HepG2 (cell line): ENCODE measurements at regions not wholly inside any gene's neighbourhood (a gene's known extent, or its start where the extent isn't known, plus 50 kb on each side); places are given as distances from the start of the nearest gene placed in this dataset.

Source experiments
- ATAC-seq: fragments of 200-7000 bp; cut with Tn5 transposase; 3 replicates; pipeline ENCODE4 v1.9.1; 2020; ENCODE audit warnings: mild to moderate bottlenecking, moderate library complexity
- BruUV-seq: library from RNA; stranded (reverse); fragments of 400-500 nt; replicated peaks from 2 replicates; lab custom pipeline; 2021; lab: Mats Ljungman, UMichigan
- CTCF ChIA-PET: fragments of 300-600 bp; formaldehyde crosslinking; extraction: SDS; loops from one replicate; lab custom pipeline; 2021; ENCODE audit warnings: low total read pairs, inconsistent platforms, low intra/inter-chr PET ratio; lab: Yijun Ruan, JAX
- POLR2A ChIA-PET: fragments of 350-600 bp; sonication (Branson Sonifier 250); formaldehyde crosslinking; loops from one replicate; lab custom pipeline; 2020; ENCODE audit warnings: antibody characterized with exemption, inconsistent platforms; lab: Yijun Ruan, JAX
- DNase-seq: peaks from one replicate; pipeline ENCODE4 v3.0.0-alpha.2; 2015; ENCODE audit warnings: low spot score
- FAIRE-seq: peaks from 3 replicates; lab custom pipeline; 2011; peaks lifted over from hg19 to GRCh38; lab: Jason Lieb, UNC
- H2AFZ ChIP-seq: one replicate; pipeline ENCODE4 v1.6.1; 2011; ENCODE audit warnings: low read length, inconsistent platforms
- H3K27ac ChIP-seq: fragments of 300-600 bp; 3 replicates; pipeline ENCODE4 v1.8.0; 2011; ENCODE audit warnings: mixed run types, mild to moderate bottlenecking, mixed read lengths, low read length, inconsistent platforms; ENCODE audit not compliant: insufficient read depth; ENCODE audit errors: extremely low read length
- H3K27me3 ChIP-seq, 2 experiments: fragments of 200-600 bp in 1 of 2; 2 replicates in 1 of 2; 3 replicates in 1 of 2; pipeline versions ENCODE4 v1.6.0 to v1.8.0; 2011; ENCODE audit warnings: low read length in 2 of 2, mild to moderate bottlenecking in 2 of 2, moderate library complexity in 2 of 2, inconsistent platforms in 1 of 2; ENCODE audit not compliant: insufficient read depth in 2 of 2, control insufficient read depth in 1 of 2
- H3K36me3 ChIP-seq, 2 experiments: fragments of 200-600 bp in 1 of 2; replicated peaks in 1 of 2; 2 replicates in 1 of 2; 3 replicates in 1 of 2; pipeline versions ENCODE4 v1.5.1 to v1.8.0; 2011; ENCODE audit warnings: low read length in 2 of 2, inconsistent platforms in 1 of 2; ENCODE audit not compliant: insufficient read depth in 2 of 2, control insufficient read depth in 1 of 2
- H3K4me1 ChIP-seq: 2 replicates; pipeline ENCODE4 v1.5.1; 2012; ENCODE audit warnings: low read length, inconsistent platforms; ENCODE audit not compliant: insufficient read depth
- H3K4me2 ChIP-seq: 2 replicates; pipeline ENCODE4 v1.6.0; 2011; ENCODE audit warnings: low read depth, low read length, inconsistent platforms
- H3K4me3 ChIP-seq, 3 experiments: fragments of 200-600 bp in 1 of 3; sonication (generic), shearing (Covaris generic) in 1 of 3; replicated peaks in 1 of 3; 2 replicates each; pipeline ENCODE4 v1.5.1; 2011 to 2016; ENCODE audit warnings: low read length in 3 of 3, inconsistent platforms in 2 of 3, low read depth in 2 of 3, mild to moderate bottlenecking in 2 of 3, control low read depth in 1 of 3, mixed read lengths in 1 of 3; ENCODE audit not compliant: insufficient read depth in 1 of 3
- H3K79me2 ChIP-seq: one replicate; pipeline ENCODE4 v1.6.1; 2011; ENCODE audit warnings: low read length, inconsistent platforms; ENCODE audit not compliant: insufficient read depth
- H3K9ac ChIP-seq: 2 replicates; pipeline ENCODE4 v1.6.0; 2011; ENCODE audit warnings: mild to moderate bottlenecking, low read depth, low read length, inconsistent platforms; ENCODE audit not compliant: insufficient read depth
- H3K9me3 ChIP-seq: 2 replicates; pipeline ENCODE4 v1.5.1; 2012; ENCODE audit warnings: mild to moderate bottlenecking, low read length
- H4K20me1 ChIP-seq: 2 replicates; pipeline ENCODE4 v1.6.0; 2011; ENCODE audit warnings: inconsistent platforms, mild to moderate bottlenecking, low read length, moderate library complexity; ENCODE audit not compliant: insufficient read depth
- GZF1 ChIP-seq: sonication (generic); formaldehyde crosslinking; IDR thresholded peaks from 2 replicates; pipeline ENCODE4 v1.5.1; 2020; ENCODE audit warnings: mild to moderate bottlenecking, missing genetic modification reagents
- IKZF1 ChIP-seq: fragments of 450-650 bp; IDR thresholded peaks from 2 replicates; pipeline ENCODE4 v1.7.1; 2016
- ZBTB49 ChIP-seq: sonication (generic); formaldehyde crosslinking; IDR thresholded peaks from 2 replicates; pipeline ENCODE4 v1.4.0; 2020; ENCODE audit warnings: missing genetic modification reagents, borderline replicate concordance
- whole genome bisulfite sequencing: methylation state at CpG from one replicate; pipeline ENCODE4 v1.1.6; 2017; ENCODE audit warnings: low lambda C conversion rate; 5-methylcytosine and 5-hydroxymethylcytosine counted together
- in situ Hi-C: cut with HindIII; loops from 2 replicates; pipeline ENCODE4 v1.10.0; 2017; ENCODE audit warnings: low pct_unique_long_range_greater_than_20kb; ENCODE audit not compliant: extremely low pct_ligation_motif_present
- intact Hi-C: fragments of 100-400 bp; cut with micrococcal nuclease; formaldehyde crosslinking; loops from one replicate; pipeline ENCODE4 v1.10.0; 2022; ENCODE audit not compliant: unreplicated experiment

- no peaks in the 10 kb centered on the region for H4K20me1 ChIP-seq
- no peak overlapping the region for H3K4me3 ChIP-seq
- no peaks in the 10 kb centered on the region for H3K4me1 ChIP-seq
- H3K9me3 ChIP-seq = no peaks in the 10 kb centered on the region
- intact Hi-C loops = no loop called here
- no peak overlapping the region for H3K27ac ChIP-seq
- ChIA-PET POLR2A (no interaction called here), CTCF (no interaction called here)
- ATAC-seq (no peak), FAIRE-seq (no peak), DNase-seq (no peak)
- H2AFZ ChIP-seq = no peak overlapping the region
- H3K79me2 ChIP-seq = no peaks in the 10 kb centered on the region
- no peaks in the 10 kb centered on the region for H3K36me3 ChIP-seq
- H3K9ac ChIP-seq = no peak overlapping the region
- no peak overlapping the region for H3K4me2 ChIP-seq
- TF ChIP-seq ZBTB49 = no peak
- WGBS = 0% methylated on average over 1 of the region's 1 CpG
- no TSS peak for BruUV-seq
- in situ Hi-C loops = no loop called here
- no peaks in the 10 kb centered on the region for H3K27me3 ChIP-seq
These were observed 149.0 kb upstream of the CYP1B1 start for GRCh38 chr2:38224821-38225437.

- in situ Hi-C loops (no loop called here), intact Hi-C loops (no loop called here)
- WGBS = 5% methylated on average over 2 of the region's 2 CpGs
These were observed 148.2 kb upstream of the CYP1B1 start for GRCh38 chr2:38224181-38224580.

More at GRCh38 chr2:38224181-38224580, 148.2 kb upstream of the CYP1B1 start:
- H3K4me3 ChIP-seq = no peak overlapping the region
- H3K27me3 ChIP-seq = no peaks in the 10 kb centered on the region
- no TSS peak for BruUV-seq
- H3K27ac ChIP-seq = no peak overlapping the region
- no peak for FAIRE-seq
- no peak for TF ChIP-seq IKZF1
- TF ChIP-seq GZF1 (CRISPR knock-in tag) = no peak
- TF ChIP-seq, all 625 proteins: peak for 0
- Histone ChIP-seq H3K4me2 (no peak overlapping the region), H3K36me3 (no peaks in the 10 kb centered on the region), H3K9me3 (no peaks in the 10 kb centered on the region), H3K9ac (no peak overlapping the region), H3K4me1 (no peaks in the 10 kb centered on the region), H3K79me2 (no peaks in the 10 kb centered on the region), H4K20me1 (no peaks in the 10 kb centered on the region), H2AFZ (no peak overlapping the region)
- ChIA-PET CTCF (no interaction called here), POLR2A (no interaction called here)
- DNase-seq = no peak
- ATAC-seq = no peak
